ENCODE measurements at regions not wholly inside any gene's neighbourhood (a gene's known extent, or its start where the extent isn't known, plus 50 kb on each side); places are given as distances from the start of the nearest gene placed in this dataset.

- H3K4me1 ChIP-seq = no peaks in the 10 kb centered on the region
- intact Hi-C loops (cut with DNase I; ENCODE audit: low total_unique reads) = no loop called here
- H3K4me3 ChIP-seq = no peak overlapping the region
- no peaks in the 10 kb centered on the region for H3K9me3 ChIP-seq
- no peak for TF ChIP-seq POLR2A (IDR thresholded peaks at IDR 0.05)
- TF ChIP-seq CTCF (IDR thresholded peaks at IDR 0.05) = no peak
- no peak for DNase-seq
- H3K36me3 ChIP-seq = peaks cover 0 to 2% of the 10 kb centered on the region in 2 donors
- no peak overlapping the region for H3K27ac ChIP-seq
- H3K27me3 ChIP-seq = no peaks in the 10 kb centered on the region
Measured at GRCh38 chr5:67401172-67401571, 204.6 kb upstream of the CD180 start.

GRCh38 chr5:67400752-67401151 lies 204.2 kb upstream of the CD180 start:
- Histone ChIP-seq H3K4me3 (no peak overlapping the region), H3K4me1 (no peaks in the 10 kb centered on the region), H3K9me3 (no peaks in the 10 kb centered on the region), H3K27me3 (no peaks in the 10 kb centered on the region), H3K27ac (no peak overlapping the region), H3K36me3 (peaks cover 0 to 2% of the 10 kb centered on the region in 2 donors)
- DNase-seq = no peak
- TF ChIP-seq POLR2A (IDR thresholded peaks at IDR 0.05) (no peak), CTCF (IDR thresholded peaks at IDR 0.05) (no peak)
- intact Hi-C loops (cut with DNase I; ENCODE audit: low total_unique reads) = no loop called here

- TF ChIP-seq POLR2A (IDR thresholded peaks at IDR 0.05) = no peak
- TF ChIP-seq CTCF (IDR thresholded peaks at IDR 0.05) = no peak
- intact Hi-C loops (cut with DNase I; ENCODE audit: low total_unique reads) = no loop called here
- Histone ChIP-seq H3K36me3 (no peaks in the 10 kb centered on the region), H3K27ac (no peak overlapping the region), H3K4me1 (no peaks in the 10 kb centered on the region), H3K27me3 (no peaks in the 10 kb centered on the region), H3K4me3 (no peak overlapping the region), H3K9me3 (no peaks in the 10 kb centered on the region)
- DNase-seq = no peak
Measured at GRCh38 chr5:67395790-67396418, 199.3 kb upstream of the CD180 start.

GRCh38 chr5:67393211-67393610 lies 196.6 kb upstream of the CD180 start:
- TF ChIP-seq POLR2A (IDR thresholded peaks at IDR 0.05) (no peak), CTCF (IDR thresholded peaks at IDR 0.05) (no peak)
- intact Hi-C loops (cut with DNase I; ENCODE audit: low total_unique reads) = no loop called here

GRCh38 chr5:67390935-67391334 lies 194.3 kb upstream of the CD180 start:
- no peaks in the 10 kb centered on the region for H3K4me1 ChIP-seq
- H3K27me3 ChIP-seq = no peaks in the 10 kb centered on the region
- no peak for DNase-seq
- H3K4me3 ChIP-seq = no peak overlapping the region
- TF ChIP-seq POLR2A (IDR thresholded peaks at IDR 0.05) (no peak), CTCF (IDR thresholded peaks at IDR 0.05) (no peak)
- no peaks in the 10 kb centered on the region for H3K36me3 ChIP-seq
- H3K9me3 ChIP-seq = no peaks in the 10 kb centered on the region
- H3K27ac ChIP-seq = no peak overlapping the region
- intact Hi-C loops (cut with DNase I; ENCODE audit: low total_unique reads) = no loop called here

More at GRCh38 chr5:67393211-67393610, 196.6 kb upstream of the CD180 start:
- H3K4me3 ChIP-seq = no peak overlapping the region
- no peaks in the 10 kb centered on the region for H3K36me3 ChIP-seq
- no peaks in the 10 kb centered on the region for H3K27me3 ChIP-seq
- H3K4me1 ChIP-seq = no peaks in the 10 kb centered on the region
- no peak overlapping the region for H3K27ac ChIP-seq
- H3K9me3 ChIP-seq = no peaks in the 10 kb centered on the region
- DNase-seq = no peak

All from uterus (tissue), 3 donors.